Left lung (tissue), 4 donors: ENCODE measurements at regions not wholly inside any gene's neighbourhood (a gene's known extent, or its start where the extent isn't known, plus 50 kb on each side); places are given as distances from the start of the nearest gene placed in this dataset.
A peak's percentile ranks its signal among the peaks of the same experiment; 100 is the strongest.

ENCODE experiments used
- ATAC-seq: fragments of 200-7000 bp; cut with Tn5 transposase; one replicate; pipeline ENCODE4 v1.9.1; 2020; ENCODE audit warnings: moderate library complexity
- DNase-seq, 4 donors: peaks; one replicate each; pipeline ENCODE4 v3.0.0-alpha.2; 2013 to 2020
- H3K27ac ChIP-seq, 2 donors: fragments of 200-600 bp; sonication (generic) in 1 of 2; one replicate each; pipeline versions ENCODE4 v1.5.0 to v1.8.0; 2020 to 2021
- H3K27me3 ChIP-seq, 2 donors: fragments of 200-600 bp; sonication (generic) in 1 of 2; one replicate each; pipeline versions ENCODE4 v1.5.0 to v1.8.0; 2020 to 2021
- H3K36me3 ChIP-seq, 2 donors: fragments of 200-600 bp; sonication (generic) in 1 of 2; one replicate each; pipeline versions ENCODE4 v1.5.0 to v1.8.0; 2020 to 2021
- H3K4me1 ChIP-seq, 2 donors: fragments of 200-600 bp; one replicate each; pipeline ENCODE4 v1.8.0; 2021
- H3K4me3 ChIP-seq, 2 donors: fragments of 200-600 bp; sonication (generic) in 1 of 2; one replicate each; pipeline versions ENCODE4 v1.5.0 to v1.8.0; 2020 to 2021; ENCODE audit warnings: mild to moderate bottlenecking in 1 of 2
- H3K9me3 ChIP-seq, 2 donors: fragments of 200-600 bp; sonication (generic) in 1 of 2; one replicate each; pipeline versions ENCODE4 v1.5.0 to v1.8.0; 2020 to 2021
- intact Hi-C, 2 donors: fragments of 100-400 bp; cut with DNase I; formaldehyde crosslinking; loops; one replicate each; pipeline versions ENCODE4 v1.11.2 to v1.14.2; 2022
- TF ChIP-seq, protein P1 (sequence below), 2 donors: fragments of 200-600 bp; sonication (generic) in 1 of 2; IDR thresholded peaks; one replicate each; pipeline versions ENCODE4 v1.5.0 to v1.8.0; 2021; ENCODE audit warnings: antibody characterized with exemption in 2 of 2
- donor health status: DM: no; HTN: yes; CAD: no.
- donor health status: DM: no; HTN: no; CAD: no.

GRCh38 chr2:158905341-158905740, 63.1 kb upstream of the TANC1 start:
- TF ChIP-seq, protein P1, sequence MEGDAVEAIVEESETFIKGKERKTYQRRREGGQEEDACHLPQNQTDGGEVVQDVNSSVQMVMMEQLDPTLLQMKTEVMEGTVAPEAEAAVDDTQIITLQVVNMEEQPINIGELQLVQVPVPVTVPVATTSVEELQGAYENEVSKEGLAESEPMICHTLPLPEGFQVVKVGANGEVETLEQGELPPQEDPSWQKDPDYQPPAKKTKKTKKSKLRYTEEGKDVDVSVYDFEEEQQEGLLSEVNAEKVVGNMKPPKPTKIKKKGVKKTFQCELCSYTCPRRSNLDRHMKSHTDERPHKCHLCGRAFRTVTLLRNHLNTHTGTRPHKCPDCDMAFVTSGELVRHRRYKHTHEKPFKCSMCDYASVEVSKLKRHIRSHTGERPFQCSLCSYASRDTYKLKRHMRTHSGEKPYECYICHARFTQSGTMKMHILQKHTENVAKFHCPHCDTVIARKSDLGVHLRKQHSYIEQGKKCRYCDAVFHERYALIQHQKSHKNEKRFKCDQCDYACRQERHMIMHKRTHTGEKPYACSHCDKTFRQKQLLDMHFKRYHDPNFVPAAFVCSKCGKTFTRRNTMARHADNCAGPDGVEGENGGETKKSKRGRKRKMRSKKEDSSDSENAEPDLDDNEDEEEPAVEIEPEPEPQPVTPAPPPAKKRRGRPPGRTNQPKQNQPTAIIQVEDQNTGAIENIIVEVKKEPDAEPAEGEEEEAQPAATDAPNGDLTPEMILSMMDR (IDR thresholded peaks at IDR 0.05) = no peak
- Histone ChIP-seq H3K9me3 (no peaks in the 10 kb centered on the region), H3K4me1 (peaks cover 0 to 5% of the 10 kb centered on the region in 2 donors), H3K36me3 (no peaks in the 10 kb centered on the region), H3K27ac (peak overlapping the region in 1 of 2 donors; percentile 10), H3K4me3 (no peak overlapping the region), H3K27me3 (no peaks in the 10 kb centered on the region)
- intact Hi-C loops = loop anchor here (5.0 to 10.0 kb wide), 2 partner anchors 209 to 212 kb away; no protein-coding TSS in a partner anchor
- ATAC-seq (no peak), DNase-seq (no peak)

DNA sequence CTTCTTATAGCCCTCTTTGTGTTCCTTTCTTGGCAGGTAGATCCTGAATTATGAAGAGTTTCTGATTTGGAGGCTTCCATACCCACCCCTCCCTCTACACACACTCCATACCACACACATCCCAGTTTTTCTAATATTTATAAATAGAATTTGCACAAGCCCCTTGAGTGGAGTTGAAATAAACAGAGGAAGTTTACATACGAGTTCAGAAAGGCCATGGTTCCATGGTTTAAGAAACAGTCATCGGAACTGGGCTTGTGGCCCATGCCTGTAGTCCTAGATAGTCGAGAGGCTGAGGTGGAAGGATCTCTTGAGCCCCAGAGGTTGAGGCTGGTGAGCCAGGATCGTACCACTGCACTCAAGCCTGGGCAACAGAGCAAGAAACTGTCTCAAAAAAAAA, 62.7 kb upstream of the TANC1 start:
- Histone ChIP-seq H3K36me3 (no peaks in the 10 kb centered on the region), H3K27ac (peak overlapping the region in 1 of 2 donors; percentile 10), H3K4me1 (peaks cover 0 to 5% of the 10 kb centered on the region in 2 donors), H3K9me3 (no peaks in the 10 kb centered on the region), H3K27me3 (no peaks in the 10 kb centered on the region), H3K4me3 (no peak overlapping the region)
- ATAC-seq (peak; percentile 66), DNase-seq (peak in 1 of 4 donors; percentile 51)
- TF ChIP-seq, protein P1 (IDR thresholded peaks at IDR 0.05) = no peak
- intact Hi-C loops = loop anchor here (5.0 to 10.0 kb wide), 2 partner anchors 209 to 212 kb away; no protein-coding TSS in a partner anchor

DNA sequence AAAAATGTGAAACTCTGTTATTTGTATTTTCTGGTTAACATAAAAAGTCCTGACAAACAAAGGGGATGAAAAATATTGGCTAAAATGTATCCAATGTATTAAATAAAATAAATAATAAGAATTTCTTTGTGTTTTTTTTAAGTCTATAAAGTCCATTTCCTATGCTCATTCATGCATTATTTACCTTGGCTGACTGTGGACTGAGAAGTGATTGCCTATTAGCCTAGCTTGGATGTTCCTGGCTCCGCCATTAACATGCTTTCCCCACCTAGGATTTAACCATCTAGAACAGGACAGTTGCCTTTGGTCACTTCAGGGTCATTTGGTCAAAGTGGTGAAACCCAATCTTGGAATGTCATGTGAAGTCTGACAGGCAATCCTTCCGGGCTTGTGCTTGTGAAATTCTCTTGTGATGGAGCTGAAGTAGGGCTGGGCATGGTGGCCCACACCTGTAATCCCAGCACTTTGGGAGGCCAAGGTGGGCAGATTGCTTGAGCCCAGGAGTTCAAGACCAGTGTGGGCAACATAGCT, 60.4 kb upstream of the TANC1 start:
- H3K9me3 ChIP-seq = no peaks in the 10 kb centered on the region
- no peaks in the 10 kb centered on the region for H3K36me3 ChIP-seq
- H3K4me3 ChIP-seq = no peak overlapping the region
- no peak overlapping the region for H3K27ac ChIP-seq
- DNase-seq (no peak), ATAC-seq (no peak)
- intact Hi-C loops = loop anchor here (5.0 to 10.0 kb wide), 2 partner anchors 207 to 209 kb away; no protein-coding TSS in a partner anchor
- peaks cover 0 to 7% of the 10 kb centered on the region in 2 donors for H3K4me1 ChIP-seq
- TF ChIP-seq, protein P1 (IDR thresholded peaks at IDR 0.05) = no peak
- H3K27me3 ChIP-seq = no peaks in the 10 kb centered on the region

GRCh38 chr2:158912112-158912511, 56.3 kb upstream of the TANC1 start:
- no peak overlapping the region for H3K27ac ChIP-seq
- TF ChIP-seq, protein P1 (IDR thresholded peaks at IDR 0.05) = no peak
- no peak for ATAC-seq
- no peak overlapping the region for H3K4me3 ChIP-seq
- peaks cover 0 to 7% of the 10 kb centered on the region in 2 donors for H3K4me1 ChIP-seq
- H3K36me3 ChIP-seq = no peaks in the 10 kb centered on the region
- DNase-seq = no peak
- intact Hi-C loops = no loop called here
- H3K27me3 ChIP-seq = no peaks in the 10 kb centered on the region
- H3K9me3 ChIP-seq = no peaks in the 10 kb centered on the region

GRCh38 chr2:158912765-158913164, 55.7 kb upstream of the TANC1 start:
- TF ChIP-seq, protein P1 (IDR thresholded peaks at IDR 0.05) = no peak
- no peak overlapping the region for H3K4me3 ChIP-seq
- ATAC-seq (no peak), DNase-seq (no peak)
- no peaks in the 10 kb centered on the region for H3K27me3 ChIP-seq
- no peaks in the 10 kb centered on the region for H3K9me3 ChIP-seq
- H3K4me1 ChIP-seq = peaks cover 0 to 7% of the 10 kb centered on the region in 2 donors
- H3K36me3 ChIP-seq = no peaks in the 10 kb centered on the region
- intact Hi-C loops = no loop called here
- no peak overlapping the region for H3K27ac ChIP-seq
